GM12874 (cell line): ENCODE measurements at regions not wholly inside any gene's neighbourhood (a gene's known extent, or its start where the extent isn't known, plus 50 kb on each side); places are given as distances from the start of the nearest gene placed in this dataset.

ENCODE experiments used
- TF ChIP-seq, protein P1 (sequence below): IDR thresholded peaks from 2 replicates; pipeline ENCODE4 v1.5.1; 2011; ENCODE audit warnings: low read depth, mild to moderate bottlenecking, control low read depth, low read length, moderate library complexity; ENCODE audit not compliant: insufficient read depth

DNA sequence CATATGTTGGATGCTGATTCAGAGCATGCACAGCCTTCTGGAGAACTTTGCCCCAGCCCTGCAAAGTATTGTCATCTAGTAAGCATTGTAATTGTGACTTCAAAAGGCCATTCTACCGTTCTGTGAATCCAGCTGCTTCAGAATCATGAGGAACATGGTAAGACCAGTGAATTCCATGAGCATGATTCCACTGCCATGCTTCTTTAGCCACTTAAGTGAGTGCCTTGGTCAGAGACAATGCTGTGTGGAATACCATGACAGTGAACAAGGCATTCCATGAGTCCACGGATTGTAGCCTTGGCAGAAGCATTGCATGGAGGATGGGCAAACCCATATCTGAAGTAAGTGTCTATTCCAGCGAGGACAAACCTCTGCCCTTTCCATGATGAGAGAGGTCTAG lies 123.7 kb downstream of the S1PR1 start:
- TF ChIP-seq, protein P1, sequence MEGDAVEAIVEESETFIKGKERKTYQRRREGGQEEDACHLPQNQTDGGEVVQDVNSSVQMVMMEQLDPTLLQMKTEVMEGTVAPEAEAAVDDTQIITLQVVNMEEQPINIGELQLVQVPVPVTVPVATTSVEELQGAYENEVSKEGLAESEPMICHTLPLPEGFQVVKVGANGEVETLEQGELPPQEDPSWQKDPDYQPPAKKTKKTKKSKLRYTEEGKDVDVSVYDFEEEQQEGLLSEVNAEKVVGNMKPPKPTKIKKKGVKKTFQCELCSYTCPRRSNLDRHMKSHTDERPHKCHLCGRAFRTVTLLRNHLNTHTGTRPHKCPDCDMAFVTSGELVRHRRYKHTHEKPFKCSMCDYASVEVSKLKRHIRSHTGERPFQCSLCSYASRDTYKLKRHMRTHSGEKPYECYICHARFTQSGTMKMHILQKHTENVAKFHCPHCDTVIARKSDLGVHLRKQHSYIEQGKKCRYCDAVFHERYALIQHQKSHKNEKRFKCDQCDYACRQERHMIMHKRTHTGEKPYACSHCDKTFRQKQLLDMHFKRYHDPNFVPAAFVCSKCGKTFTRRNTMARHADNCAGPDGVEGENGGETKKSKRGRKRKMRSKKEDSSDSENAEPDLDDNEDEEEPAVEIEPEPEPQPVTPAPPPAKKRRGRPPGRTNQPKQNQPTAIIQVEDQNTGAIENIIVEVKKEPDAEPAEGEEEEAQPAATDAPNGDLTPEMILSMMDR, result no peak

DNA sequence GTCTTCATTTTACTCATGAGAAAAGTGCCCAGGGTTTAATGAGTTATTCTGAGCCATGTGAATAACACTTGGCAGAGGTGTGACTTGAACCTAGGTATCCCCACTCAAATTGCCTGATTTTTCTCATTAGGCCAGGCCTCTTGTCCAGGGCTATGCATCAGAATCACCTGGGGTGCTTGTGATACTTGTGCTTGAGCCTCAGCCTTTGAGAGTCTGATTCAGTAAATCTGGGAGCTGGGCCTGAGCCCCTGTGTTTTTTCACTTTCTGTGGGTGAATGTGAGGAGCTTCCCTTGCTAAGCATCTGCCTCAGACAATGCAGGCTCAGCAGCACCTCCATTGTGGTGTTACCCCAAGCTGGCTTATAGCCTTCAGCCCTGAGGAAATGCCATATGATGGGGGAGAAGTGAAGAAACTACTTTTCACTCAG lies 127.1 kb downstream of the S1PR1 start:
- TF ChIP-seq, protein P1, result no peak

DNA sequence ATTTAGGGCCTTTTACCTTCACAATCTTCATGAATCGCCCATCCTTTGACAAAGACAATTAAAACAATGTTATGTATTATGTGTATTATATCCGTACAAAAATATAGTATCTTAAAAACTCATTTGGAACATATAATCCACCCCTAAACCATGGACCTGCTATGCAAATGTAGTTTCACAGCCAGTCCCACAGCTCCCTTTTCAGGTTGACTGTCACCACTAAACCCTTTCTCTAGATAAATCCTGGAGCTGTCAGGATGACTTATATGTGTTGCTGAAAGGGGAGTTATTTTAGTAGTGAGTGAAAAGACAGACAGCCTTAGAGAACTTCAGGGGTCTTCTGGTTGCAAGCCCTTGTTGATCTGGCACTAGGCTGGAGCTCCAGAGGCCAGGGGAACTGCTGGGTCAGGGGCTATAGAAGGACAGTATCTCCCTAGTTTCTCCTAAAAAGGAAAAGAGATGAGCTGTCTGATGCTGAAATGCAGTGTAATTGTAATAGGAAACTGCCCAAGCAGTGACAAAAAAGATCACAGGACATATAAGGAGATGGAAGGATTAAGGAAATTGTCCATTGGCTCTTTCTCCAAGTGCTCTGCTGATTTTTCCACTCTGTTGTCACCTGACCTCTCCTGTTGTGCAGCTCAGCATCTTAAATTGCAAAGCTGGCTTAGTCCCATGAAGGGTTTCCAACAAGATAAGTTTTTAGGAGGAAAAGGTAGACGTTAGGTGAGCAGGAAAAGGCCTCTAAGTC lies 127.7 kb downstream of the S1PR1 start:
- TF ChIP-seq, protein P1, result no peak

DNA sequence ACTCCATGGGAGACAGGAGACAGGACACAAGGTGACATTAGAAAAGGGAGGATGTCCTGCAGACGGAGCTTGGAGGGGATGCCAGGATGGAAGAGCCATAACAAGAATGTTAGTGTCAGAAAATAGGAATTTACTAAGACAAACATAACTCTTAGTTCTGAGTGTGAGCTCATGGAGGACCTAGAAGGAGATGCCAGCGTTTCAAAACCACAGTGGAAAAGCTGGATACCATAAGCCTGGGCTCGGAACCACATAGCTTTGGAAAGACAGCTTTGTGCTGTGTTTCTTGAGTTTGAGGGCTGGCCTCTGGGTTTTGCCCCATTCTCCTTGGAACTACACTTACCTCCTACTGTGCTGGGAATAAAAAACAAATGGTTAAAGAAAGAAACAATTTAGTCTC lies 128.4 kb downstream of the S1PR1 start:
- TF ChIP-seq, protein P1, result no peak

DNA sequence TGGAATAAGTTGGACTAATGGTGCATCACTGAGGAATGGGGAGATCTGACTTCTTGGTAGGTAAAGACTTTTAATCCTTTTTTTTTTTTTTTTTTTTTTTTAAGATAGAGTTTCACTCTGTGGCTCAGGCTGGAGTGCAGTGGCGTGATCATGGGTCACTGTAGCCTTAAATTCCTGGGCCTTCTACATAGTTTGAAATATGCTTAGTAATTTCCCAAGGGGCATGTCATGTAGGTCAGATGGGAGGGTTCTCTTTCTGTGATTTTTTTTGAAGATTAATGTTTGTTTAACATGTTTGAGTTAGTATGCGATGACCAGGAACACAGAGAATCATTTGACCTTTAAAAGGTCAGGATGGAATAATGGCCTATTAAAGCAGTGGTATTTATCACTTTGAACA lies 129.1 kb downstream of the S1PR1 start:
- TF ChIP-seq, protein P1, result no peak

DNA sequence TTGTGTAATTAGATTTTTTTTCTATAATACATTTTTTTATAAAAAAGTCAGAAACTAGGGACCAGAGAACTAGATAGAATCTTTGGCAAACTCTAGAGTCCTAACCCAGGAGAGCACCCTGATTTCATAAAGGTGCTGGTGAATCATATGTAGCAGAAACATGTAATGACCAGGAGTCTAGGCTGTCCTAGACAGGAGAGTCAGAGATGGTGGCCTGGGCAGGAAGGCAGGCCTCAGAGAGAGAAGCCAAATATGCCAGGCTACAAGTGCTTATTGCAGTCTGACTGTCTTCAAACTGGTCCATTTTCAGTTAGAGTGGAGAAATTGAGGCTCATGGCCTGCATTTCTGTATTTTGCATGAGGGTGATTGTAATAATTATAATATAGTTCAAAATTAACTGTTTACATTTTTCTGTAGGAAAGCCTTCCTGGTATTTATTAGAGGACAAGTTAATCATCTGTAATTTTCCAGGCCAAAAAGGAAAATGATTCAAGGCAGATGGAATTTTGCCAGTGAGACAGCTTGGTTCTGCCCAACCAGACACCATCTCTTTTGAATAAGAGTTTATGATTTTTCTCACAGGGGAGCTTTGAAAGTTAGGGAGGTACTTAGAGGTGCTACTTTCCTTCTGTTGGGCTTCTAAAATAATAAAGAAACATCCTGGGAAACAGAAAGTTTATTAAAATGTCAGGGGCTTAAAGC lies 129.8 kb downstream of the S1PR1 start:
- TF ChIP-seq, protein P1, result no peak

DNA sequence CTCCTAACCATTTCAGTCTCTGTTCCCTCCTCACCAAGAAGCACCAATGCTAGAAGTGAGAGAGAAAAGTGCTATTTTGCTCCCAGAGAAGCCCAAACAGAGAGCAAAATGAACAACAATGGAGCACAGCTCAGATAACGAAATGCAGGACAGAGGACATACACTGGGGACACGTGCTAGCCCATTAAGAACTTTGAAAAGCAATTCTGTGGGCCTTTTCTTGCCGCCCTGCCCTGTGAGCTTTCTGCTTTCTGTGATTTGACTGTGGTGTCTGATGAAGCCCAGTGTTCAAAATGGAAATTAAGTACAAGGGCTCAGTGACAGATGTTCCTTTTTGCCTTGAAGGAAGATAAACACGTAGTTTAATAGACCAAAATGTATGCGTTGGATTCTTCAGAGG lies 130.8 kb downstream of the S1PR1 start:
- TF ChIP-seq, protein P1, result no peak
